MM.1S (cell line): ENCODE measurements at regions not wholly inside any gene's neighbourhood (a gene's known extent, or its start where the extent isn't known, plus 50 kb on each side); places are given as distances from the start of the nearest gene placed in this dataset.

Source experiments
- EZH2 ChIP-seq: fragments of 300-600 bp; sonication (generic); optimal IDR thresholded peaks from 2 replicates; pipeline ENCODE3; 2017; ENCODE audit warnings: low read depth, mild to moderate bottlenecking, antibody characterized with exemption, low read length, mixed read lengths
- EZH2phosphoT487 ChIP-seq: fragments of 300-600 bp; sonication (generic); IDR thresholded peaks from 2 replicates; pipeline ENCODE4 v1.6.1; 2018; ENCODE audit warnings: antibody characterized with exemption, low read length
- TF ChIP-seq, protein P1 (sequence below): fragments of 300-600 bp; sonication (generic); IDR thresholded peaks from 2 replicates; pipeline ENCODE4 v1.5.1; 2016; ENCODE audit warnings: antibody characterized with exemption, low read length, mixed read lengths

DNA sequence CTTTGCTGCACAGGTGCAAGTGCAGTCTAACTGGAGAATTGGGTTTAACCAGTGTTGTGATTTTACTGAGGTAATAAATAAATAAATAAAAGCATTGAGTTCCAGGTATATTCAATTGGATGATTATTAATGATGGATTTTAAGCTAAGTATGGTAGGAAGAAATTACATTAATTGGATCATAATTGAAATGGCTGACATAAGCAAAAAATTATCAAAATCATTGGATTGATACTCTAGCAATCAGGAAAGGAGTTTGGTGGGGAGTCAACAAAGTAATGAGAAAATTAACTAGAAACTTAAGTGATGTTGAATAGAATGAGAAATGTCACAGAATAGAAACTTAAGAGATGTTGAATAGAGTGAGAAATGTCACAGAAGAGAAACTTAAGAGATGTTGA, 981.9 kb downstream of the SI start:
- TF ChIP-seq, protein P1, sequence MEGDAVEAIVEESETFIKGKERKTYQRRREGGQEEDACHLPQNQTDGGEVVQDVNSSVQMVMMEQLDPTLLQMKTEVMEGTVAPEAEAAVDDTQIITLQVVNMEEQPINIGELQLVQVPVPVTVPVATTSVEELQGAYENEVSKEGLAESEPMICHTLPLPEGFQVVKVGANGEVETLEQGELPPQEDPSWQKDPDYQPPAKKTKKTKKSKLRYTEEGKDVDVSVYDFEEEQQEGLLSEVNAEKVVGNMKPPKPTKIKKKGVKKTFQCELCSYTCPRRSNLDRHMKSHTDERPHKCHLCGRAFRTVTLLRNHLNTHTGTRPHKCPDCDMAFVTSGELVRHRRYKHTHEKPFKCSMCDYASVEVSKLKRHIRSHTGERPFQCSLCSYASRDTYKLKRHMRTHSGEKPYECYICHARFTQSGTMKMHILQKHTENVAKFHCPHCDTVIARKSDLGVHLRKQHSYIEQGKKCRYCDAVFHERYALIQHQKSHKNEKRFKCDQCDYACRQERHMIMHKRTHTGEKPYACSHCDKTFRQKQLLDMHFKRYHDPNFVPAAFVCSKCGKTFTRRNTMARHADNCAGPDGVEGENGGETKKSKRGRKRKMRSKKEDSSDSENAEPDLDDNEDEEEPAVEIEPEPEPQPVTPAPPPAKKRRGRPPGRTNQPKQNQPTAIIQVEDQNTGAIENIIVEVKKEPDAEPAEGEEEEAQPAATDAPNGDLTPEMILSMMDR = no peak
- TF ChIP-seq EZH2 (no peak), EZH2phosphoT487 (no peak)
